ENCODE measurements at regions not wholly inside any gene's neighbourhood (a gene's known extent, or its start where the extent isn't known, plus 50 kb on each side); places are given as distances from the start of the nearest gene placed in this dataset.

GRCh38 chr6:155913816-155914215 is 458.2 kb upstream of the NOX3 start:
- TF ChIP-seq, protein P1, sequence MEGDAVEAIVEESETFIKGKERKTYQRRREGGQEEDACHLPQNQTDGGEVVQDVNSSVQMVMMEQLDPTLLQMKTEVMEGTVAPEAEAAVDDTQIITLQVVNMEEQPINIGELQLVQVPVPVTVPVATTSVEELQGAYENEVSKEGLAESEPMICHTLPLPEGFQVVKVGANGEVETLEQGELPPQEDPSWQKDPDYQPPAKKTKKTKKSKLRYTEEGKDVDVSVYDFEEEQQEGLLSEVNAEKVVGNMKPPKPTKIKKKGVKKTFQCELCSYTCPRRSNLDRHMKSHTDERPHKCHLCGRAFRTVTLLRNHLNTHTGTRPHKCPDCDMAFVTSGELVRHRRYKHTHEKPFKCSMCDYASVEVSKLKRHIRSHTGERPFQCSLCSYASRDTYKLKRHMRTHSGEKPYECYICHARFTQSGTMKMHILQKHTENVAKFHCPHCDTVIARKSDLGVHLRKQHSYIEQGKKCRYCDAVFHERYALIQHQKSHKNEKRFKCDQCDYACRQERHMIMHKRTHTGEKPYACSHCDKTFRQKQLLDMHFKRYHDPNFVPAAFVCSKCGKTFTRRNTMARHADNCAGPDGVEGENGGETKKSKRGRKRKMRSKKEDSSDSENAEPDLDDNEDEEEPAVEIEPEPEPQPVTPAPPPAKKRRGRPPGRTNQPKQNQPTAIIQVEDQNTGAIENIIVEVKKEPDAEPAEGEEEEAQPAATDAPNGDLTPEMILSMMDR (optimal IDR thresholded peaks at IDR 0.05 in 1 of 3, IDR thresholded peaks at IDR 0.05 in 1 of 3, conservative IDR thresholded peaks at IDR 0.05 in 1 of 3; ENCODE audit: extremely low read depth in 1 of 3, insufficient read depth in 2 of 3, low read length in 3 of 3), result no peak
- TF ChIP-seq EZH2 (IDR thresholded peaks at IDR 0.05; ENCODE audit: low read length), result no peak

Measured in keratinocyte (primary cell).